GM12864 (cell line): ENCODE measurements at regions not wholly inside any gene's neighbourhood (a gene's known extent, or its start where the extent isn't known, plus 50 kb on each side); places are given as distances from the start of the nearest gene placed in this dataset.

ENCODE experiments used
- DNase-seq: peaks from one replicate; pipeline ENCODE4 v3.0.0-alpha.2; 2011; ENCODE audit warnings: low read depth
- H3K4me3 ChIP-seq: 2 replicates; pipeline ENCODE4 v1.5.1; 2011; ENCODE audit warnings: mild to moderate bottlenecking, low read depth, low read length, control low read depth
- TF ChIP-seq, protein P1 (sequence below): IDR thresholded peaks from 2 replicates; pipeline ENCODE4 v1.5.1; 2011; ENCODE audit warnings: low read depth, mild to moderate bottlenecking, moderate library complexity, low read length, control low read depth, inconsistent platforms; ENCODE audit errors: missing control alignments

DNA sequence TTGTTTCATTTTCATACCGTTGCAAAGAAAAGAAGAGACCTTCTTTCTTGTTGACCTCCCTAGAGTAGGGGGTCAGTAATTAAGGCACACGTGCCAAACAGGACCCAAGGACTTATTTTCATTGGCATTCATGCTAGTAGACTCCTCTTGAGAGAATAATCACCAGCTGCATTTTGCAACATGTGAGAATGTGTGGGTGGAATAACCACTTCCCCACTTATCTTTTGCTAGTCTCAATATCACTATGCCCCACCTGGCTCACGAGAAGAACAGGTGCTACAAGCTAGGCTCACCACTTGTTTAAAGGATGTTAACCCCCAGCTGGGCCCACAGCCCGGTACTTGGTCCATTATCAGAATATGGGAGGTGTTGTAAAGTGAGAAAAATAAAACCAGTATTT is 460.7 kb upstream of the MEF2C start:
- TF ChIP-seq, protein P1, sequence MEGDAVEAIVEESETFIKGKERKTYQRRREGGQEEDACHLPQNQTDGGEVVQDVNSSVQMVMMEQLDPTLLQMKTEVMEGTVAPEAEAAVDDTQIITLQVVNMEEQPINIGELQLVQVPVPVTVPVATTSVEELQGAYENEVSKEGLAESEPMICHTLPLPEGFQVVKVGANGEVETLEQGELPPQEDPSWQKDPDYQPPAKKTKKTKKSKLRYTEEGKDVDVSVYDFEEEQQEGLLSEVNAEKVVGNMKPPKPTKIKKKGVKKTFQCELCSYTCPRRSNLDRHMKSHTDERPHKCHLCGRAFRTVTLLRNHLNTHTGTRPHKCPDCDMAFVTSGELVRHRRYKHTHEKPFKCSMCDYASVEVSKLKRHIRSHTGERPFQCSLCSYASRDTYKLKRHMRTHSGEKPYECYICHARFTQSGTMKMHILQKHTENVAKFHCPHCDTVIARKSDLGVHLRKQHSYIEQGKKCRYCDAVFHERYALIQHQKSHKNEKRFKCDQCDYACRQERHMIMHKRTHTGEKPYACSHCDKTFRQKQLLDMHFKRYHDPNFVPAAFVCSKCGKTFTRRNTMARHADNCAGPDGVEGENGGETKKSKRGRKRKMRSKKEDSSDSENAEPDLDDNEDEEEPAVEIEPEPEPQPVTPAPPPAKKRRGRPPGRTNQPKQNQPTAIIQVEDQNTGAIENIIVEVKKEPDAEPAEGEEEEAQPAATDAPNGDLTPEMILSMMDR = no peak
- no peak overlapping the region; the same call in 1 of the 2 replicates for H3K4me3 ChIP-seq
- DNase-seq = peak; percentile 98

DNA sequence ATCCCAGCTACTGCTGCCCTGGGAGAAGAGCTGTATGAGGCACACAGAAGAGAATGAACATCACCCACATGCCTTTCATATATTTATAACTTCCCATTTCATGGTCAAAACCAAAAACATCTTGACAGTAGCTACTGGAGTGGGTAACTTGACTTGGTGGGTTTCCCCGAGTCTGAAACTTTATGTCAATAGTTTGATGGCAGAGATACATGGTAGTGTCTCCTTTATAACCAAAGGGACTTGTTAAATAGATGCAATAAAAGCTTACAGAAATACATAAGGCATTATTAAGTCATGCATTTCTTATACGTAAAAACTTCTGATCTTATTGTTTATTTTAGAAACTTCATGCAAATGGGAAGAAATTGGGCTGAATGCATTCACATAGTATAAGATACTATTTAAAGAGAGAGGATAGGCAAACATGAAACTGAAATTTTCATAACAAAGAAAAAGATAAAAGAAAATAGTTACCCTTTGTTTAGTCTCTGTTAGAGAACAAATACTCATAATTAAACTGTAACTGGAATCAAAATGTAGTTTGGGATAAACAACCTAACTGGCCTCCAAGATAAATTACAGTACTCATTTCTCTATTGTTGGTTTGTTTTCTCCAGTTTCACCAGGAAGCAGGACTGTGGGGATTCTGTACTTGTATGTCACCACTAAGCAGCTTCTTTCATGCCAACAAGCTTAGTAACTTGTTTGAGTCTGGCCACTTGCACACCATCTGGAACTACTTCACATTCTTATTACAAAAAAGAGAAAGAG is 459.3 kb upstream of the MEF2C start:
- TF ChIP-seq, protein P1 = no peak
- peak; percentile 75 for DNase-seq
- no peak overlapping the region; the same call in 1 of the 2 replicates for H3K4me3 ChIP-seq

DNA sequence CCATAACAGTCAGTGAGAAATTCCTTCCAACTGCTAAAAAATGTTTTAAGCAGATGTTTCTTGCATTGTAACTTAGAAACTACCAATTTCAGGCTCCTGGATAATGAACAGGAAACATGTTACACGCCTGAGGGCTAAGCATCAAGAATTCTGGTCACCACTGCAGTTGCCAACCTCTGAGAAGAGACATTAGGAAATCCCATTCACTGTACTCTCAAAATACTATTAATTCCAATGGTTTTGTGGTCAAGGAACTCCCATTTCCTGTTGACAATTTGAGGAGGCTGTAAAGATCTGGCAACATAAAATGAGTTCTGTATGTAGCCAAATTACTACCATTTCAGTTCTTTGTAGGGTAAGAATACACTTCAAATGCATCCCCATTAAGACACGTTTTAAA is 456.0 kb upstream of the MEF2C start:
- TF ChIP-seq, protein P1 = no peak
- H3K4me3 ChIP-seq = no peak overlapping the region
- no peak for DNase-seq

DNA sequence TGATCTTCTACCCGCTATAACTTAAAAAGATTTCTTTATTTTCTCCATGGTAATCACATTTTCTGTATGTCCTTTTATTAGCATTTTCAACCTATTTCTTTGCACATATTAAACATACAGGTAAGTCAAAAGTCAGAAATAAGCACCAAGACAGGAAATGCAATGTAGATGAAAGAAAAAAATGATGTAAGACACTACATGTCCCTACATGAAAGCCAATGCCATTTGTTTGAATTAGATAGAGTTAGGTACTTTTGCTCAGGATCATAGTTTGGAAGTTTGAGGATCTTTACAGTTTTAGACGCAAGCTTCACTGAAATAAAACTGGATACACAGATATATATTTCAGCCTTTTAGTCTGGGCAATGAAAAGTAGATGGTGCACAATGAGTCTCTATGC is 453.1 kb upstream of the MEF2C start:
- DNase-seq = no peak
- TF ChIP-seq, protein P1 = no peak
- no peak overlapping the region for H3K4me3 ChIP-seq

DNA sequence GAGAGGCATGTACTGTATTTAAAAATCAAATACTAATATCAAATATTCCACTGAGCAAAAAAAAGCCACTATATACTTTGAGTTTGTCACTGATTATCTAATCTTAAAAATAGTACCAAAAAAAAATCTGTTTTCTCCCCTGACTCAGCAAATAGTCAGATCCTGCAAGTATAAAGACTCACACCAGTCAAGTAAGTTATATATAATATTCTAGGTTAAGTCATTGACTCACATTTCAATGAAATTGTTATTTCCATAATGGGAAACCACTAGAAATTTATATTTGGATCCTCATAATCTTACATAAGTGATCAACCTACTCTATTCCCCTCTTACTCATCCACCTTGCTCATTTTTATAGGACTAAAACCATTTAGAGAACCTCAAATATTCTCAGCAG is 447.2 kb upstream of the MEF2C start:
- DNase-seq = no peak
- TF ChIP-seq, protein P1 = no peak
- no peak overlapping the region for H3K4me3 ChIP-seq

DNA sequence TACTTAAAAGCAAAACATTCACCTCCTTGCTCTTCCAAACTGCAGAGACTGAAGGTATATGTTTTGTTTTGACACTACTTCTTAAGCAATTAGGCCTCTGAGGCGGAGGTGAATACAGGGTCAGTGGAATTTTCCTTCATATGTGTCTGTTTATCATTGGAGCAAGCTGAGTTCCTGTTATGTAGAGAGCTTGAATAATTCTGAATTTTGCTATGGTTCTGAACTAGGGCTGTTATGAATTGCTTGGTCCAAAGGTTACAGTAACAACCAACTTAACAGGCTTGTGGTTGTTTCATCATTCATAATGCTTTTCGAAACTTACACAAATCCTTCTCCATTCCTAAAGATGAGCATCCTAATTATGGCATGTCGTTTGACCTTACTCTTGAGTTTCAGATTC is 444.6 kb upstream of the MEF2C start:
- TF ChIP-seq, protein P1 = no peak

DNA sequence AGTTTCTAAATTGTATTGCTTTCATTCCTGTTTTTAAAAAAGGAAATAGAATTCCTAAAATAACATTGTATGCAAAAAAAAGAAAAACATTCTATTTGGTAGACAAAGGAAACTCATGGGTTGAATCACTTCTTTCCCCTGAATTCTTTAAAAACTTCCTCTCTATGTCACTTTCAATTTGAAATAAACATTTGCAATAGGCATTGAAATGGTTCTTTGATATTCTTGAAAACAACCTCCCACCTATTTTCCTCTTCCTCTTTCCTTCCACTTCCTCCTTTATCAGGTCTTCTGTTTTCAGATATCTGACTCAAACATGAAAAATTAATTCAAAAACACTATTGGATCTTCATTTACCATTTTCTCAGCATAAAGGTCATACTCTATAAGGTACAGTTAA is 442.0 kb upstream of the MEF2C start:
- H3K4me3 ChIP-seq = no peak overlapping the region
- TF ChIP-seq, protein P1 = no peak
- no peak for DNase-seq

More for the DNA sequence above, 444.6 kb upstream of the MEF2C start:
- H3K4me3 ChIP-seq = no peak overlapping the region
- no peak for DNase-seq
